GOT3 (cell line): ENCODE measurements at regions not wholly inside any gene's neighbourhood (a gene's known extent, or its start where the extent isn't known, plus 50 kb on each side); places are given as distances from the start of the nearest gene placed in this dataset.

Source experiments
- DNase-seq: peaks from one replicate; lab custom pipeline; 2025; ENCODE audit warnings: mixed read lengths; lab: John Stamatoyannopoulos, UW

GRCh38 chr2:41985573-41986095 is 62.2 kb upstream of the PKDCC start:
- no peak for DNase-seq

GRCh38 chr2:41989501-41990180 is 58.2 kb upstream of the PKDCC start:
- no peak for DNase-seq

- DNase-seq, result no peak
Measured at GRCh38 chr2:41990245-41990644, 57.6 kb upstream of the PKDCC start.

GRCh38 chr2:41990688-41991087 is 57.1 kb upstream of the PKDCC start:
- no peak for DNase-seq

GRCh38 chr2:41992056-41992642 is 55.7 kb upstream of the PKDCC start:
- no peak for DNase-seq

- no peak for DNase-seq
Measured at GRCh38 chr2:41992671-41993434, 55.0 kb upstream of the PKDCC start.

GRCh38 chr2:41993435-41993925 is 54.3 kb upstream of the PKDCC start:
- no peak for DNase-seq

GRCh38 chr2:41994233-41994637 is 53.6 kb upstream of the PKDCC start:
- DNase-seq, result no peak

- DNase-seq, result no peak
Measured at GRCh38 chr2:41994661-41995060, 53.2 kb upstream of the PKDCC start.

- no peak for DNase-seq
Measured at GRCh38 chr2:41997561-41997960, 50.3 kb upstream of the PKDCC start.
